Femur (tissue), 1 donor: ENCODE measurements at regions not wholly inside any gene's neighbourhood (a gene's known extent, or its start where the extent isn't known, plus 50 kb on each side); places are given as distances from the start of the nearest gene placed in this dataset.

ENCODE experiments used
- DNase-seq: peaks from one replicate; pipeline ENCODE4 v3.0.0-alpha.2; 2017

- no peak for DNase-seq
These were observed 107.5 kb downstream of the CYSLTR2 start for GRCh38 chr13:48761256-48761655.

GRCh38 chr13:48769107-48769704 lies 115.5 kb downstream of the CYSLTR2 start:
- DNase-seq, result peak; percentile 85

- DNase-seq, result no peak
These were observed 116.6 kb downstream of the CYSLTR2 start for GRCh38 chr13:48770372-48770771.

- DNase-seq, result no peak
These were observed 119.2 kb downstream of the CYSLTR2 start for GRCh38 chr13:48772908-48773307.

- no peak for DNase-seq
These were observed 120.0 kb downstream of the CYSLTR2 start for GRCh38 chr13:48773531-48774275.

GRCh38 chr13:48775285-48775684 lies 121.6 kb downstream of the CYSLTR2 start:
- no peak for DNase-seq

- no peak for DNase-seq
These were observed 122.1 kb downstream of the CYSLTR2 start for GRCh38 chr13:48775804-48776203.

- DNase-seq, result no peak
These were observed 122.7 kb downstream of the CYSLTR2 start for GRCh38 chr13:48776401-48776800.

- no peak for DNase-seq
These were observed 124.9 kb downstream of the CYSLTR2 start for GRCh38 chr13:48778610-48779009.

- DNase-seq, result no peak
These were observed 127.1 kb downstream of the CYSLTR2 start for GRCh38 chr13:48780713-48781341.

GRCh38 chr13:48782429-48782840 lies 128.7 kb downstream of the CYSLTR2 start:
- DNase-seq, result no peak

GRCh38 chr13:48783181-48783630 lies 129.5 kb downstream of the CYSLTR2 start:
- DNase-seq, result peak; percentile 66

- no peak for DNase-seq
These were observed 130.0 kb downstream of the CYSLTR2 start for GRCh38 chr13:48783695-48784230.

GRCh38 chr13:48784916-48785548 lies 131.3 kb downstream of the CYSLTR2 start:
- no peak for DNase-seq

GRCh38 chr13:48790199-48790598 lies 136.5 kb downstream of the CYSLTR2 start:
- no peak for DNase-seq

- DNase-seq, result no peak
These were observed 137.2 kb downstream of the CYSLTR2 start for GRCh38 chr13:48790966-48791365.

- DNase-seq, result no peak
These were observed 143.4 kb downstream of the CYSLTR2 start for GRCh38 chr13:48797127-48797526.

GRCh38 chr13:48797761-48798160 lies 144.0 kb downstream of the CYSLTR2 start:
- no peak for DNase-seq

GRCh38 chr13:48798180-48798579 lies 144.5 kb downstream of the CYSLTR2 start:
- no peak for DNase-seq

- DNase-seq, result no peak
These were observed 147.5 kb downstream of the CYSLTR2 start for GRCh38 chr13:48801255-48801654.

- DNase-seq, result no peak
These were observed 151.3 kb downstream of the CYSLTR2 start for GRCh38 chr13:48804821-48805601.

- no peak for DNase-seq
These were observed 152.8 kb downstream of the CYSLTR2 start for GRCh38 chr13:48806522-48806921.
